T-helper 2 cell treated with Interferon-gamma antibody and Interleukin-4, amounts not matched to agents 5 μg/mL and 100 μg/mL, for 36 hours (primary cell): ENCODE measurements at regions not wholly inside any gene's neighbourhood (a gene's known extent, or its start where the extent isn't known, plus 50 kb on each side); places are given as distances from the start of the nearest gene placed in this dataset.

Experiments used
- DNase-seq: peaks from one replicate; pipeline ENCODE4 v3.0.0; 2021; ENCODE audit warnings: low spot score
- H3K27ac Mint-ChIP-seq: one replicate; pipeline ENCODE4 v1.8.0; 2021; ENCODE audit warnings: mild to moderate bottlenecking, mixed read lengths
- H3K27me3 Mint-ChIP-seq: one replicate; pipeline ENCODE4 v1.8.0; 2021; ENCODE audit warnings: low read depth, mixed read lengths
- H3K36me3 Mint-ChIP-seq: one replicate; pipeline ENCODE4 v1.8.0; 2021; ENCODE audit warnings: low read depth, mixed read lengths
- H3K4me1 Mint-ChIP-seq: one replicate; pipeline ENCODE4 v1.8.0; 2021; ENCODE audit warnings: low read depth, mixed read lengths
- H3K4me3 Mint-ChIP-seq: one replicate; pipeline ENCODE4 v1.8.0; 2022; ENCODE audit warnings: mild to moderate bottlenecking, moderate library complexity, mixed read lengths
- H3K9me3 Mint-ChIP-seq: one replicate; pipeline ENCODE4 v1.8.0; 2021; ENCODE audit warnings: mixed read lengths

- H3K4me1 Mint-ChIP-seq: no peaks in the 10 kb centered on the region
These were observed 311.9 kb upstream of the TBX3 start for GRCh38 chr12:114995891-114996290.

GRCh38 chr12:114993165-114993564, 309.2 kb upstream of the TBX3 start:
- H3K27me3 Mint-ChIP-seq: no peaks in the 10 kb centered on the region
- H3K9me3 Mint-ChIP-seq: peaks cover 17% of the 10 kb centered on the region
- no peak for DNase-seq
- no peaks in the 10 kb centered on the region for H3K36me3 Mint-ChIP-seq
- no peak overlapping the region for H3K27ac Mint-ChIP-seq
- H3K4me3 Mint-ChIP-seq: no peak overlapping the region
- no peaks in the 10 kb centered on the region for H3K4me1 Mint-ChIP-seq

More at GRCh38 chr12:114995891-114996290, 311.9 kb upstream of the TBX3 start:
- H3K4me3 Mint-ChIP-seq: no peak overlapping the region
- no peak for DNase-seq
- H3K27ac Mint-ChIP-seq: no peak overlapping the region
- H3K36me3 Mint-ChIP-seq: no peaks in the 10 kb centered on the region
- H3K27me3 Mint-ChIP-seq: no peaks in the 10 kb centered on the region
- peaks cover 14% of the 10 kb centered on the region for H3K9me3 Mint-ChIP-seq

- H3K27ac Mint-ChIP-seq: no peak overlapping the region
- no peaks in the 10 kb centered on the region for H3K4me1 Mint-ChIP-seq
- no peak overlapping the region for H3K4me3 Mint-ChIP-seq
- H3K27me3 Mint-ChIP-seq: no peaks in the 10 kb centered on the region
- no peaks in the 10 kb centered on the region for H3K36me3 Mint-ChIP-seq
- DNase-seq: no peak
- peaks cover 17% of the 10 kb centered on the region for H3K9me3 Mint-ChIP-seq
These were observed 308.5 kb upstream of the TBX3 start for GRCh38 chr12:114992443-114992842.

GRCh38 chr12:114990381-114990780, 306.4 kb upstream of the TBX3 start:
- H3K4me1 Mint-ChIP-seq: no peaks in the 10 kb centered on the region
- no peak overlapping the region for H3K4me3 Mint-ChIP-seq
- no peak for DNase-seq
- H3K36me3 Mint-ChIP-seq: no peaks in the 10 kb centered on the region
- no peak overlapping the region for H3K27ac Mint-ChIP-seq
- H3K27me3 Mint-ChIP-seq: no peaks in the 10 kb centered on the region
- peaks cover 17% of the 10 kb centered on the region for H3K9me3 Mint-ChIP-seq

GRCh38 chr12:114986849-114987248, 302.9 kb upstream of the TBX3 start:
- Mint-ChIP-seq H3K27me3 (no peaks in the 10 kb centered on the region), H3K4me3 (no peak overlapping the region), H3K27ac (no peak overlapping the region), H3K4me1 (no peaks in the 10 kb centered on the region), H3K9me3 (peaks cover 11% of the 10 kb centered on the region), H3K36me3 (no peaks in the 10 kb centered on the region)
- DNase-seq: no peak

GRCh38 chr12:114986178-114986714, 302.3 kb upstream of the TBX3 start:
- Mint-ChIP-seq H3K36me3 (no peaks in the 10 kb centered on the region), H3K9me3 (peaks cover 12% of the 10 kb centered on the region), H3K4me1 (no peaks in the 10 kb centered on the region), H3K27ac (no peak overlapping the region), H3K27me3 (no peaks in the 10 kb centered on the region), H3K4me3 (no peak overlapping the region)
- DNase-seq: no peak

GRCh38 chr12:114984634-114985061, 300.7 kb upstream of the TBX3 start:
- Mint-ChIP-seq H3K36me3 (no peaks in the 10 kb centered on the region), H3K4me1 (no peaks in the 10 kb centered on the region), H3K9me3 (peaks cover 17% of the 10 kb centered on the region), H3K27ac (no peak overlapping the region), H3K27me3 (no peaks in the 10 kb centered on the region), H3K4me3 (no peak overlapping the region)
- DNase-seq: no peak

GRCh38 chr12:114982760-114983159, 298.8 kb upstream of the TBX3 start:
- no peaks in the 10 kb centered on the region for H3K4me1 Mint-ChIP-seq
- H3K9me3 Mint-ChIP-seq: peaks cover 20% of the 10 kb centered on the region
- DNase-seq: no peak
- no peaks in the 10 kb centered on the region for H3K36me3 Mint-ChIP-seq
- H3K27me3 Mint-ChIP-seq: no peaks in the 10 kb centered on the region
- no peak overlapping the region for H3K4me3 Mint-ChIP-seq
- no peak overlapping the region for H3K27ac Mint-ChIP-seq

GRCh38 chr12:114981036-114981435, 297.1 kb upstream of the TBX3 start:
- H3K27me3 Mint-ChIP-seq: no peaks in the 10 kb centered on the region

GRCh38 chr12:114976959-114977358, 293.0 kb upstream of the TBX3 start:
- Mint-ChIP-seq H3K4me1 (no peaks in the 10 kb centered on the region), H3K27ac (no peak overlapping the region), H3K9me3 (peaks cover 40% of the 10 kb centered on the region), H3K4me3 (no peak overlapping the region), H3K27me3 (no peaks in the 10 kb centered on the region), H3K36me3 (no peaks in the 10 kb centered on the region)
- DNase-seq: no peak

More at GRCh38 chr12:114981036-114981435, 297.1 kb upstream of the TBX3 start:
- no peak for DNase-seq
- Mint-ChIP-seq H3K9me3 (peaks cover 24% of the 10 kb centered on the region), H3K4me3 (no peak overlapping the region), H3K27ac (no peak overlapping the region), H3K36me3 (no peaks in the 10 kb centered on the region), H3K4me1 (no peaks in the 10 kb centered on the region)

- Mint-ChIP-seq H3K4me1 (no peaks in the 10 kb centered on the region), H3K9me3 (peaks cover 40% of the 10 kb centered on the region), H3K36me3 (no peaks in the 10 kb centered on the region), H3K27me3 (no peaks in the 10 kb centered on the region), H3K4me3 (no peak overlapping the region), H3K27ac (no peak overlapping the region)
- DNase-seq: no peak
These were observed 292.4 kb upstream of the TBX3 start for GRCh38 chr12:114976372-114976771.

- DNase-seq: no peak
- no peak overlapping the region for H3K4me3 Mint-ChIP-seq
- H3K27ac Mint-ChIP-seq: no peak overlapping the region
- H3K36me3 Mint-ChIP-seq: no peaks in the 10 kb centered on the region
- no peaks in the 10 kb centered on the region for H3K4me1 Mint-ChIP-seq
- H3K9me3 Mint-ChIP-seq: peaks cover 38% of the 10 kb centered on the region
- no peaks in the 10 kb centered on the region for H3K27me3 Mint-ChIP-seq
These were observed 291.8 kb upstream of the TBX3 start for GRCh38 chr12:114975640-114976310.

GRCh38 chr12:114974826-114975639, 291.1 kb upstream of the TBX3 start:
- H3K27me3 Mint-ChIP-seq: no peaks in the 10 kb centered on the region
- no peak overlapping the region for H3K27ac Mint-ChIP-seq
- DNase-seq: no peak
- peaks cover 41% of the 10 kb centered on the region for H3K9me3 Mint-ChIP-seq
- no peak overlapping the region for H3K4me3 Mint-ChIP-seq
- H3K4me1 Mint-ChIP-seq: no peaks in the 10 kb centered on the region
- H3K36me3 Mint-ChIP-seq: no peaks in the 10 kb centered on the region

GRCh38 chr12:114974333-114974732, 290.4 kb upstream of the TBX3 start:
- Mint-ChIP-seq H3K9me3 (peaks cover 36% of the 10 kb centered on the region), H3K4me1 (no peaks in the 10 kb centered on the region), H3K27ac (no peak overlapping the region), H3K36me3 (no peaks in the 10 kb centered on the region), H3K4me3 (no peak overlapping the region), H3K27me3 (no peaks in the 10 kb centered on the region)
- no peak for DNase-seq
